NOMO-1 treated with dmso at 0.1 percent for 144 hours (cell line): ENCODE measurements at regions not wholly inside any gene's neighbourhood (a gene's known extent, or its start where the extent isn't known, plus 50 kb on each side); places are given as distances from the start of the nearest gene placed in this dataset.
A peak's percentile ranks its signal among the peaks of the same experiment; 100 is the strongest.
"Not testable (repeated sequence)": the region's sequence is repeated elsewhere in the genome, so short reads cannot be mapped to it uniquely, and the experiment has no call there.

ENCODE experiments used
- DNase-seq: peaks from one replicate; lab custom pipeline; 2025; ENCODE audit not compliant: unreplicated experiment; lab: John Stamatoyannopoulos, UW

GRCh38 chr12:65673156-65673690 lies 151.1 kb upstream of the HMGA2 start:
- no peak for DNase-seq

DNA sequence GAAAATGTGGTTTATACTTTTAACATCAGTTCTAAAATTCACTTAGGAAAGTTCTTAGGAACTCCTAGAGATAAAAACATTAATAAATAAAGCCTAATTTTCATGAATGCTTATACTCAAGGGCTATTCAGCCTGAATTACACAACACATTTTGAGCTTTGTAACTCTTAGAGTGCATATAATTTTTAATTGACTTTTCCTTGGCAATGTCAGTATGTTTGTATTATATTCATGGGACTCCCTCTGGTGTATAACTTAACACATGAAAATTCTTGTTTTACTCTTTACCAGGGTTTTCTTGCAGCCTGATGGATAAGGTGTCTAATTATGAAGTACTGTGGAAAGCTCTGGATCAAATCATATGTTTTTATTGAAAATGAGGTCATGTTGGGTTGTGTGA lies 150.6 kb upstream of the HMGA2 start:
- no peak for DNase-seq

GRCh38 chr12:65675141-65675621 lies 149.1 kb upstream of the HMGA2 start:
- DNase-seq, result no peak

DNA sequence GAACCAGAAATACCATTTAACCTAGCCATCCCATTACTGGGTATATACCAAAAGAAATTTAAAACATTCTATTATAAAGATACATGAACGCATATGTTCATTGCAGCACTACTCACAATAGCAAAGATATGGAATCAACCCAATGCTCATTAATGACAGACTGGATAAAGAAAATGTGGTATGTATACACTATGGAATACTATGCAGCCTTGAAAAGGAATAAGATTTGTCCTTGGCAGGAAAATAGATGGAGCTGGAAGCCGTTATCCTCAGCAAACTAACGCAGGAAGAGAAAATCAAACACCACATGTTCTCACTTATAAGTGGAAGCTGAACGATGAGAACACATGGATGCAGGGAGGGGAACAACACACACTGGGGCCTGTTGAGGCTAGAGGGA lies 146.1 kb upstream of the HMGA2 start:
- DNase-seq, result not testable (repeated sequence)

GRCh38 chr12:65681226-65681625 lies 143.1 kb upstream of the HMGA2 start:
- no peak for DNase-seq

DNA sequence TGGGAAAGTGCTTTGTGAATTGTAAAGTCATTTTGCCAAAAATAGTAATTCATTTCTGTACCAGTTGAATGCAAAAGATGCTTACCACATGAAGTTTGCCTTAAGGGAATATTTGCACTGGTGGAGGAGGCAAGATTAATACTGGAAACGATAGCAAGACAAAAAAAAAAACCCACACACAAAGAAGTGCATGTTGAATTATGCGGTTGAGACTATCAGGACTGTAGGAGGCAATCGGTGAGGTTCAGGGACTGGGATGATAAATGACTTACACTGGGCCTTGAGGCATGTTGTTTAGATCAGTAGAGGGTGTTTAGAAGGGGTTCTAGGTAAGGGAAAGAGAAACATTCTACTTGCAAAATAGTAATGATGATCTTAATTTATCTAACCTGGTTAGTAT lies 142.2 kb upstream of the HMGA2 start:
- DNase-seq, result no peak

- DNase-seq, result no peak
Measured at GRCh38 chr12:65684906-65685305, 139.4 kb upstream of the HMGA2 start.

DNA sequence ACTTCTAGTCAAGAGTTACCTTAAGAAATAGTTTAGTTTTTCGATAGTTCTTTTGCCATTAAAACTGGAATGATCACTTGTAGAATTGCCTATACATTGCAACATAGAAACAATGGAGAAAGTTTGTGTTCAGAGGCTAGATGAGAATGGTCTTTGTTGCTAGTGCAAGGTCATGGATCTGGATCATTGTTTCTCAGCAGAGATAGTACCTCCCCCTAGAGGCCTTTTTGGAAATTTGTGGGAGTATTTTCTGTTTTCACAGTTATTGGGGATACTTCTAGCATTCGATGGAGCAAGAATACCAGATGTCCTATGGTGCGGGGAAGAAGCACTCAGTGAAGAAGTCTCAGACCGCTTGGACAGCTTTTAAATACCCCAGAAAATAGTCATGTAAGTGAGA lies 138.8 kb upstream of the HMGA2 start:
- no peak for DNase-seq

DNA sequence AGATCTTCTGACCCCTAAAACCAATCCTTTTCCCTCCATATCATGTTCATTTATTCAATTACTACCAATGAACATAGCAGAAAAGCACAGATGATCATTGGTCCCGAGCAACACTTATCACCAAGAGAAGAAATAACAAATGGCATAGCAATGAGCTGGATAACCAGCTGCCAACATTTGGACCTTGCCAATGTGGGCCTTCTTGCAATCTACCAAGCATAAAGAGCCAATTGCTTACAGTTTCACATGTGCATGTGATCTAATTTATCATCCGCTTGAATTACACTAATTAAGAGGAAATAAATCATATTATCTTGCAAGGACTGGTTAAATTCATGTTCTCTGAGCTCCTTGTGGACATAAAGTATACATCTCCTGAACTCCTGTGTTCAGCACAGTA lies 134.8 kb upstream of the HMGA2 start:
- no peak for DNase-seq

- DNase-seq, result no peak
Measured at GRCh38 chr12:65690477-65690876, 133.8 kb upstream of the HMGA2 start.

- peak; percentile 54 for DNase-seq
Measured at GRCh38 chr12:65694130-65694529, 130.2 kb upstream of the HMGA2 start.

DNA sequence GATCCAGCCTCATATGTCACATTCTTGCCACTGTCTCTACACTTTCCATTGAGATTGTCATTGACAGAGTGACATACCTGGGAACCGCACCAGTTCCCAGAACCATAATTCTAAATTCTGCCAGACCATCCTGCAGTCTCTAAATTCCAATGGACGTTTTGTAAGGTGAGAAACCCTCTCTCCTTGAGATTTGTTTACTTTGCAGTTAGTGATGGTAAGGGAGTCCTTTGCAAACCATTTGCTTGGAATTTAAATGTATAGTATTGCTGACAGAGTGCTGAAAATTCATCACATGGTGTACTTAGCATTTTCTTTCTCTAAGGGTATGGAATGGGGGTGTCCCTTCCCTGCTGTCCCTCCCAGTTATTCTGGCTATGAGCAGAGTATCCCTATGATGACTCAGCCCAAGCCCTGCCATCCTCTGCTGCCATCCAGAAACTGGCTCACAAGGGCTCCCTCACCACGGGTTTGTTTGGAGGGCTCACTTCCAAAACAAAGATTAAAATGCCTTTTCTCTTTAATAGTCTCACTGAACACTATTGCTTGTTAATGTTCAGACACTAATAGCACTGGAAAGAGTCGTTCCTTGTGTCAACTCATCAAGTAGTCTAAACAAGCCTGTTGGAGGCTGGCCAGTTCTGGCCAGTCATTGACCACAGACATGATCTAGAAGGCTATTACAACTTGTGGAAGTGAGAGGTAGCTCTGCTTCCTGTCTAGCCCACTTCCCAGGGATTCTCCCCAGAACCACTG lies 129.0 kb upstream of the HMGA2 start:
- no peak for DNase-seq

GRCh38 chr12:65696227-65696626 lies 128.1 kb upstream of the HMGA2 start:
- DNase-seq, result no peak

DNA sequence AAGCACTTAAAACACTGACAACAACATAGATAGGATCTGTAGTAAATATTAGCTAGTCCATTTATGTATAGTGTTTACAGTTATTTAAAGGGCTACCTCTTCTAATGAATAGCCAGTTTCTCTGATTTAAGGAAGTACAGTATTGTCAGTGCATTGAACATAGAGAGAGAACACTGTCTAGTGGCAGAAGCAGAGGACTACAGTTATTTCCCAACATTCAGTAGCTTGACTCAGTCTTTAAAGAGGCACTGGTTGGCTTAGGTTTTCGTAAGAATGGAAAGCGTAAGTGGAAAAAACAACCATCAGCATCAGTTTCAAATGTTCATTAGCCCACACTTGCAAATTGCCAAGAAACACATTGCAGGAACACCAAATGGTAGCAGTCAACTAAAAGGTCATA lies 125.0 kb upstream of the HMGA2 start:
- DNase-seq, result peak; percentile 51

- DNase-seq, result no peak
Measured at GRCh38 chr12:65703176-65703575, 121.1 kb upstream of the HMGA2 start.

DNA sequence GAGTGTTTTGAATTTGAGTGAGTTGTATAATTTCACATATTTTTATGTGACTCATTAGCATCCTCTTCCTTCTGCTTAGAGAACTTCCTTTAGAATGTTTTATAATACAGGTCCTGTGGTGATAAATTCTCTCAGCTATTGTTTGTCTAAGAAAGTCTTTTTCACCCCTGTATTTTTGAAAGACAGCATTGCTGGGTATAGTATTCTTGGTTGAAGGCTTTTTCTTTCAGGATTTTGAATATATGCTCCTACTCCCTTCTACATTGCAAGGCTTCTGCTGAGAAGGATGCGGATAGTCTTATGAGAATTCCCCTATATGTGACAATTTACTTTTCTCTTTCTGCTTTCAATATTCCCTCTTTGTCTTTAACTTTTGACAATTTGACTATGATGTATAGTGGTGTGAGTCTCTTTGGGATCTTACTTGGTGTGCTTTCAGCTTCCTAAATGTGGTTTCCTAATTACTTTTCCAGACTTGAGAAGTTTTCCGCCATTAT lies 118.9 kb upstream of the HMGA2 start:
- DNase-seq, result no peak

DNA sequence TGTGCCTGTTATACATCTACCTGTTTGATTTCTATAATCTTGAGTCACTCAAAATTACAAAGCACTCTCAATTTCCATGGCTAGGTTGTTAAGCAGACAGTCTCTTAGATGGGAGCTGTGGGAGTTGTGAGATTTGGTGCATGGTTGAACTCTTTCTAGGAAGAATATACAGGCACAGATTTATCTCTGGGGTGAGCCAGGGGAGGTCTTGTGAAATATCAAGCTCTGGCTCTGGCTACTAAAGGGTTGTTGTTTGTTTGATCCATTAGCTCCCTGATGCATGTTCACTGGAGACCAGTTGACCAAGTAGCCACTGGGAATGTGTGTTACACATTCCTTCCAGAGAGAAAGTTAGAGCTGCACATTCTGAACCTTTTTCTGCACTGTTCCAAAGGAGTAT lies 117.2 kb upstream of the HMGA2 start:
- no peak for DNase-seq

DNA sequence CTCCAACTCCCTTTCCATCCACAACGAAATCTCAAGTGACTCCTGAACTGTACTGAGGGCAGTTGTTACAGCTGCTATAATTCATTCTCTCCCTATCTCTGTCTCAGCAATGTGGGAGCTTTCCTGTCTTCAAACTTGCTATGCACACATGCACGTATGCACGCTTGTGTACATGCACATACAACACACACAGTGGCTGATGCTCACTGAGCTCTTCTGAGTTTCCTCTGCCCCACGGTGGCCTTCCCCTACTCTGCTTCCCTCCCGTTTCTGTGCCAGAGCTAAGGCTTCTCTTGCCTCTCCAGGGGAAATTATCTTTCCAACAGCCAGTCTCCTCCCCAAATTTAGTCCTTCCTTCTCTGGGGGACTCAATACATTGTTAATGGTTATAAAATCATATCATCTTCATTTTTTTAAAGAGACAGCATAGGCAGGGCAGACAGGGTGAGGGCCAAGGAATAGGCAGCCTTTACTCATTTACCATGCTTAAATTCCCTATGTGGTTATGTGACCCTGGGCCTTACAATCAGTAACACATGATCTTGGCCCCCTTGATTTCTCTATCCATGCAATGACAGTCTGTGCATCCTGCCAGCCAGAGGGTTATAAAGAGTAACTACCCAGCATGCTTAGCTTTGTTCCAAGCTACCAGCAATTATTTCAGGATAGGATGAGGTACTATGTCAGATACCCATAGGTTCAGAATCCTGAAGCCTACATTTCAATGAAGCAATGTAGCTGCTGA lies 111.9 kb upstream of the HMGA2 start:
- DNase-seq, result no peak

DNA sequence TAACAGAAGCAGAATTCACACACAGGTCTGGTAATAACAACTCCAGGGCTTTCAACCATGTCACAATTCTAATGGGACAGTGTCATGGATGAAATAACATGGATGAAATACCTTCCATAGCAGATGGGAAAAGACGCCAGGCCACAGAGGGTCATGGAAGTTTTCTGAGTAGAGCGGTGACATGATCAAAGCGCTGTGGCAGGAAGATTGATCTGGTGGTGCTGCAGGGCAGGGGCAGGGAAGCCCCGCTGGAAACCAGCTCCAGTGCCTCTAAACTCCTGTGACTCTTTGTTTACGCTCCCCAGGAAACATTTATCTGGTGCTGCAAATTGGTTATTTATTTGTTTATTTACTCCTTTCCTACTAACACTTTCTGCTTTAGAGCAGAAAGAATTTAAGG lies 108.3 kb upstream of the HMGA2 start:
- DNase-seq, result no peak

- no peak for DNase-seq
Measured at GRCh38 chr12:65720136-65721130, 103.8 kb upstream of the HMGA2 start.
